ENCODE measurements at regions not wholly inside any gene's neighbourhood (a gene's known extent, or its start where the extent isn't known, plus 50 kb on each side); places are given as distances from the start of the nearest gene placed in this dataset.

DNA sequence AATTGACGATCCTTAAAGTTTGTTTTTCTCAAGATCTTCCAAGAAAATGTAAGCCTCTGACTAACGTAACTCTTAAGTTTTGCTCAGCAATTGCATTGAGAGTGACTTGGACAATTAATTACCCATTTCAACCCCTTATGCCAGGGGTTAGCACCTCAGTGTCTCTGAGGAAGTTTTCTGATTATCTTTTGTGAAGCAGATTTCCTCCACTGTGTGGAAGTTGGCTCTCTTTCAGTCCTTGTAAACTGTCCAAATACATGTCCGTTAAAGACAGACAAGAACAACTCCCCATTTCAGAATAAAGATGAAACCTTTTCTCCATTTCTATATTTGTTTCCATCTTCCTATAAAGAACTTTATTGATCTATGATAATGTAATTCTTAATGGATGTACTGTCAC, 296.4 kb upstream of the FMN2 start:
- H3K4me3 ChIP-seq, result no peak overlapping the region
- H2AFZ ChIP-seq, result no peak overlapping the region
- no peaks in the 10 kb centered on the region for H3K79me2 ChIP-seq (ENCODE audit: low read depth)
- H3K27ac ChIP-seq, result no peak overlapping the region
- no peaks in the 10 kb centered on the region for H4K20me1 ChIP-seq (ENCODE audit: insufficient read depth)
- H3K27me3 ChIP-seq (ENCODE audit: insufficient read depth, low read depth), result no peaks in the 10 kb centered on the region
- DNase-seq, result no peak
- no peaks in the 10 kb centered on the region for H3F3A ChIP-seq (ENCODE audit: insufficient read depth, low read depth)
- intact Hi-C loops (cut with micrococcal nuclease; ENCODE audit: unreplicated experiment), result no loop called here
- no TSS peak for BruUV-seq (replicated peaks)
- no peaks in the 10 kb centered on the region for H3K9me3 ChIP-seq (ENCODE audit: insufficient read depth, low read depth)
- POLR2A ChIA-PET (ENCODE audit: unreplicated experiment), result no interaction called here
- no peak overlapping the region for H3K4me2 ChIP-seq
- no peaks in the 10 kb centered on the region for H3K4me1 ChIP-seq (replicated peaks; ENCODE audit: insufficient read depth)
- TF ChIP-seq, protein P1, sequence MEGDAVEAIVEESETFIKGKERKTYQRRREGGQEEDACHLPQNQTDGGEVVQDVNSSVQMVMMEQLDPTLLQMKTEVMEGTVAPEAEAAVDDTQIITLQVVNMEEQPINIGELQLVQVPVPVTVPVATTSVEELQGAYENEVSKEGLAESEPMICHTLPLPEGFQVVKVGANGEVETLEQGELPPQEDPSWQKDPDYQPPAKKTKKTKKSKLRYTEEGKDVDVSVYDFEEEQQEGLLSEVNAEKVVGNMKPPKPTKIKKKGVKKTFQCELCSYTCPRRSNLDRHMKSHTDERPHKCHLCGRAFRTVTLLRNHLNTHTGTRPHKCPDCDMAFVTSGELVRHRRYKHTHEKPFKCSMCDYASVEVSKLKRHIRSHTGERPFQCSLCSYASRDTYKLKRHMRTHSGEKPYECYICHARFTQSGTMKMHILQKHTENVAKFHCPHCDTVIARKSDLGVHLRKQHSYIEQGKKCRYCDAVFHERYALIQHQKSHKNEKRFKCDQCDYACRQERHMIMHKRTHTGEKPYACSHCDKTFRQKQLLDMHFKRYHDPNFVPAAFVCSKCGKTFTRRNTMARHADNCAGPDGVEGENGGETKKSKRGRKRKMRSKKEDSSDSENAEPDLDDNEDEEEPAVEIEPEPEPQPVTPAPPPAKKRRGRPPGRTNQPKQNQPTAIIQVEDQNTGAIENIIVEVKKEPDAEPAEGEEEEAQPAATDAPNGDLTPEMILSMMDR (conservative IDR thresholded peaks at IDR 0.05), result no peak
- no peak for TF ChIP-seq EZH2 (IDR thresholded peaks at IDR 0.05; ENCODE audit: low read depth)
- H3K36me3 ChIP-seq (ENCODE audit: low read depth), result no peaks in the 10 kb centered on the region
- H3K9me2 ChIP-seq (ENCODE audit: insufficient read depth), result no peaks in the 10 kb centered on the region; the same call in 1 of the 2 replicates
- CTCF ChIA-PET, result no interaction called here

DNA sequence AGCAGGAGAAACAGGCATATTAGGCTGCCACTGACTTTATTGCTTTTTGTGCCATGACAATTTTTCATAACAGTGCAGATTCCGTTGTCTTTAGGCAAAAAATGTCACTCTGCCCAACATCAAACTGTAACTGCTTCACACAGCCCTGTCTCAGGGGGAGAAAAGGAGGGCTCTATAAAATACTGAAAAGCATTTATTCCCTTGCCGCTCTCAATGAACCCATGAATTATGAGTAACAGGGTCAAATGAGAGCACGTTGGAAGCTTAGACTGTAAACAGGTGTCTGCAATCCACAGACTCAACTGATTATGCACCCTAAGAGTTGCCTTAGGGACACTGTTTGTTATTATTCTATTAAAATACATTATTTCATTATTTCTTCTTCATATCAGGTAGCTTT, 292.1 kb upstream of the FMN2 start:
- H3K27ac ChIP-seq, result no peak overlapping the region
- BruUV-seq (replicated peaks), result no TSS peak
- no peaks in the 10 kb centered on the region for H3K27me3 ChIP-seq (ENCODE audit: insufficient read depth, low read depth)
- no peak for DNase-seq
- TF ChIP-seq, protein P1 (conservative IDR thresholded peaks at IDR 0.05), result no peak
- TF ChIP-seq EZH2 (IDR thresholded peaks at IDR 0.05; ENCODE audit: low read depth), result no peak
- H3K4me2 ChIP-seq, result no peak overlapping the region
- H3K79me2 ChIP-seq (ENCODE audit: low read depth), result no peaks in the 10 kb centered on the region
- no peak overlapping the region for H3K4me3 ChIP-seq
- H3F3A ChIP-seq (ENCODE audit: insufficient read depth, low read depth), result no peaks in the 10 kb centered on the region
- no peaks in the 10 kb centered on the region for H4K20me1 ChIP-seq (ENCODE audit: insufficient read depth)
- ChIA-PET POLR2A (ENCODE audit: unreplicated experiment) (no interaction called here), CTCF (no interaction called here)
- no peaks in the 10 kb centered on the region for H3K36me3 ChIP-seq (ENCODE audit: low read depth)
- no peak overlapping the region for H2AFZ ChIP-seq
- H3K9me2 ChIP-seq (ENCODE audit: insufficient read depth), result no peaks in the 10 kb centered on the region; the same call in 1 of the 2 replicates
- no peaks in the 10 kb centered on the region for H3K4me1 ChIP-seq (replicated peaks; ENCODE audit: insufficient read depth)
- no peaks in the 10 kb centered on the region for H3K9me3 ChIP-seq (ENCODE audit: insufficient read depth, low read depth)
- intact Hi-C loops (cut with micrococcal nuclease; ENCODE audit: unreplicated experiment), result no loop called here

DNA sequence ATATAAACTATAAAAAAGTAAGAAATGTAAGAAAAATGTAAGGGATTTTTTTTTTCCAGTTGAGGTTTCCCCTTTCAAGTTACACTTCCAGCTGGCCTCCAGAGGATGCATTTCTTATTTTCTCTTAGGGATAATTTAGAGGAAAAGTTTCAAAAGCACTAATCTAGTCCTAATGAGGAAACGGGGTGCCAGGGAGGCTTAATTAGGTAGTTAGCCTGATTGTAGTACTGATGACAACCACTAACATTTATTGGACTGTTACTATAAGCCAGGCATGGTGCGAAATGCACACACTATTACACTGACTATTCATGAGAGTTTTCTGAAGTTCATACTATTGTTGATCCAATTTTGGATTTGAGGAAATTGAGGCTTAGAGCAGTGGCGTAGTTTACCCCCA, 290.8 kb upstream of the FMN2 start:
- intact Hi-C loops (cut with micrococcal nuclease; ENCODE audit: unreplicated experiment), result no loop called here

More for the DNA sequence above, 290.8 kb upstream of the FMN2 start:
- H3F3A ChIP-seq (ENCODE audit: insufficient read depth, low read depth), result no peaks in the 10 kb centered on the region
- BruUV-seq (replicated peaks), result no TSS peak
- TF ChIP-seq, protein P1 (conservative IDR thresholded peaks at IDR 0.05), result no peak
- no peak for TF ChIP-seq EZH2 (IDR thresholded peaks at IDR 0.05; ENCODE audit: low read depth)
- no peak for DNase-seq
- no peaks in the 10 kb centered on the region for H3K36me3 ChIP-seq (ENCODE audit: low read depth)
- H3K9me3 ChIP-seq (ENCODE audit: insufficient read depth, low read depth), result no peaks in the 10 kb centered on the region
- POLR2A ChIA-PET (ENCODE audit: unreplicated experiment), result no interaction called here
- no peaks in the 10 kb centered on the region for H3K27me3 ChIP-seq (ENCODE audit: insufficient read depth, low read depth)
- H3K4me1 ChIP-seq (replicated peaks; ENCODE audit: insufficient read depth), result no peaks in the 10 kb centered on the region
- H2AFZ ChIP-seq, result no peak overlapping the region
- no peak overlapping the region for H3K27ac ChIP-seq
- H3K79me2 ChIP-seq (ENCODE audit: low read depth), result no peaks in the 10 kb centered on the region
- CTCF ChIA-PET, result no interaction called here
- no peak overlapping the region for H3K4me3 ChIP-seq
- no peaks in the 10 kb centered on the region for H4K20me1 ChIP-seq (ENCODE audit: insufficient read depth)
- no peaks in the 10 kb centered on the region; the same call in 1 of the 2 replicates for H3K9me2 ChIP-seq (ENCODE audit: insufficient read depth)
- no peak overlapping the region for H3K4me2 ChIP-seq

Data from PC-9 (cell line).